ENCODE measurements at regions not wholly inside any gene's neighbourhood (a gene's known extent, or its start where the extent isn't known, plus 50 kb on each side); places are given as distances from the start of the nearest gene placed in this dataset.
A peak's percentile ranks its signal among the peaks of the same experiment; 100 is the strongest.

DNA sequence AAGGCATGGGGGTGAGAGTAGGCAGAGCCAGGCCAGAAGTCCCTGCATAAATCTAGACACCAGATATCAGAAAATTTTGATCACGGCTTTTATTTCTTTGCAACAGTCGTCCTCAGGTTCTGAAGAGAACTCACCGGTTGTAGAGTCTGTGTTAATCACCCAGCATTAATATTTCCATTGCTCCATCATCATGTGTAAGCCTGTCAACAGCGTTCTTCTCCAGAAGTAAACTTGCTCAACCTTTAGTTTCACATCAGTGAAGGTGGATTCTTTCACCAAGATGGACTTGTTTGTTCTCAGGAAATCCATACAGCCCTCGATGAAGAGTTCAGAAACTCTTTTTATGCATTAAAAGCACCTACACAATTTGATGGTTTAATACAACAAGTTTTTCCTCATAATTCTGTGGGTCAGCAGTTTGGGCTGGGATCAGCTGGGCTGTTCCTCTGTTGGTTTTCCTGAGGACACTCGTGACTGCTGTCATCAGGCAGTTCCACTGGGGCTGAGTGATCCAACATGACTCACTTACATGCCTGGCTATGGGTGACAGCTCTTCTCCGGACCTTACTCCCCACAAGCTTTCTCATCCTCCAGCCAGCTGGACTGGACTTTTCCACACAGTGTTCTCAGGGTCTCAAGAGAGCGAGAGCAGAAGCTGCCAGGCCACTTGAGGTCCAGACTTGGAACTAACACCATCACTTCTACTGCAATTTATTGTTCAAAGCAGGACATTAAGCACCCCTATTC, 303.4 kb downstream of the ZNF621 start:
- no peak for DNase-seq

DNA sequence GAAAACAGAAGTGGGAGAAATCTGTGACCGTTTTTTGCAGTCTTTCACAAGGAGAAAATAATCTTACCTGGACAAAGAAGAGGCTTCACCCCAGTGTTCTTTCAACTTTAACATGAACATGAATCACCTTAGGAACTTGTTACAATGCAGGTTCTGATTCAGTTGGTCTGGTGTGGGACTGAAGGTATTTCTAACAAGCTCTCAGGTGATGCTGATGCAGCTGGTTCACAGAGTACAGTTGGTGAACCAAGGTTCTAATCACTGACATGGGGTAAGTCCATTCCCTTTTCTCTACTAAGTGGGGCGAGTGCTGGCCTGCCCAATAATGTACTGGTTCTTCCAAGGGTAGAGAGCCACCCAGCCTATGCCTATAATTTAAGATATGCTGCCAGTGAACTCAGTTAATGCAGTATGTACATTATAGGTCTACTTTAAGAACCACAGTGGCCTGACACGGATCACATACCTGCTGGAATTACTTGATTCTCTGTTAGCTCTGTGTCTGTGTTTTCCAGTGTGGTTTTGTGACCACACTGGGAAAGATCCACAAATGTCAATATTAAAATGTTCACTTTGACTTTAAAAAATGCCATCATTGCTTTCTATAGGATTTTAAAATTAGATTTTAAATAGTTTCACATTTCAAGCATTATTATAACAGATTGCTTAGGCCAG, 304.1 kb downstream of the ZNF621 start:
- no peak for DNase-seq

GRCh38 chr3:40829876-40830275, 305.1 kb downstream of the ZNF621 start:
- DNase-seq, result no peak

GRCh38 chr3:40837300-40837699, 312.5 kb downstream of the ZNF621 start:
- no peak for DNase-seq

DNA sequence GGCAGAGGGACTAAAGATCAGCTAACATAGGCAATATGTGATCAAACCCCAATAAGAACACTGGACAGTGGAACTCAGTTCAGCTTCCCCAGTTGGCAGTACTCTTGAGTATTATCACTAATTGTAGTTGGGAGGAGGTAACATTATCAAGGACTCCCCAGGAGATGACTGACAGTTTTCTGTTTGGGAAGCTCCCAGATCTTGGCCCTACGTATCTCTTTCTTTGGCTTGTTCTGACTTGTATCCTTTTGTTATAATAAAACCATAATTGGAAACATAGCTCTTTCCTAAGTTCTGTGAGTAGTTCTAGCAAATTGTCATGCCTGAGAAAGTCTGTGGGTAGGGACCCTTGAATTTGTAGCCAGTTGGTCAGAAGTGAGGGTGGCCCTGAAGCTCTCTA, 316.4 kb downstream of the ZNF621 start:
- no peak for DNase-seq

GRCh38 chr3:40841570-40842109, 316.9 kb downstream of the ZNF621 start:
- no peak for DNase-seq

DNA sequence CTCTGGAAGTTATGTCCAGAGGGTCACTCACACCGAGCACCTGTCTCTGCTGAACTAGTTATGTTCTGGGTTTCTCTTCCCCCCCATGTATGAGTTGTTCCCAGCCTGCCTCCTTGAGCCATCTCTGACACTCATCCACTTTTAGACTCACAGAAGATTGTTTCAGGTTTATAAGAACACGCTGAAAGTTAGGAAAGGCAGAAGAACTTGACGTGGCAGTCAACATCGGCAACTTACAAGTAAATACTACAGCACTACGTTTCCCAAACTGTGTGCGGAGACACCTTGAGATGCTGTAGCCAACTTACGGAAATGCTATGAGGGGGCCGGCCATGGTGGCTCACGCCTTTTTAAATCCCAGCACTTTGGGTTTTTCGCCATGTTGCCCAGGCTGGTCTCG, 318.0 kb downstream of the ZNF621 start:
- DNase-seq, result no peak

GRCh38 chr3:40843208-40843624, 318.5 kb downstream of the ZNF621 start:
- no peak for DNase-seq

GRCh38 chr3:40843851-40844548, 319.2 kb downstream of the ZNF621 start:
- peak; percentile 2 for DNase-seq

GRCh38 chr3:40844896-40845295, 320.1 kb downstream of the ZNF621 start:
- DNase-seq, result no peak

DNA sequence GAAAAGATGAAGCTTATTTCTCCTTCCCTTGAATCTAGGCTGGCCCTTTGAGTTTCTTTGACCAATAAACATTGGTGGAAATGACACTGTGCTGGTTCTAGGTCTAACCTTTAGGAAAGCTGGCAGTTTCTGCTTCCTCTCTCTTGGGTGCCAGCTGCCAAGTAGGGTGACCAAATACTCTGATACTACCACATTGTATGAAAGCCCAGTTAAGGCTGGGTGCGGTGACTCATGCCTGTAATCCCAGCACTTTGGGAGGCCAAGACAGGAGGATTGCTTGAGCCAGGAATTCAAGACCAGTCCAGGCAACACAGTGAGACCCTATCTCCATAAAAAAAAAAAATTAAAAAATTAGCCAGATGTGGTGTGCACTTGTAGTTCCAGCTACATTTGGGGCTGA, 320.7 kb downstream of the ZNF621 start:
- DNase-seq, result no peak

GRCh38 chr3:40845916-40846315, 321.2 kb downstream of the ZNF621 start:
- DNase-seq, result no peak

GRCh38 chr3:40846451-40846850, 321.7 kb downstream of the ZNF621 start:
- no peak for DNase-seq

DNA sequence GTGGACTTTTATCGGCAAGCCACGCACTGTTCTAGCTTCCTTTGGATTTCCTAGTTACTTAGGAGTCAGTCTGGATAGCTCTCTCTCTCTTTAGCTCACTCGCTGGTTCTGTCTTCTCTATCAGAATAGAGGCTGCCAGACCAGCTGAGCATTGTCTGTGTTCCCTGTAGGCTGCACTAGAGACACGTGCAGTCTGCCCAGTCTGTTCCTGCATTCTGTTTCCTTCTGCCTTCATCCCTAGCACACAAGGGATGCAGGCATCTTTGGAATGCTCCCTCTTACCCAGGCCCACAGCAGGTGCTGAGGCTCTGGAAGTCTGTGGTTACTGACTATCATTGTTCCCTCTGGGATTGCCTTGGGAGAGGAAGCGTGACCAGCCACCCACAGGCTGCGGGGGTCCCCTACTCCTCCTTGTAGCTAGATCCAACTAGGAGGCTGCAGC, 322.8 kb downstream of the ZNF621 start:
- peak; percentile 5 for DNase-seq

- DNase-seq, result no peak
Observed at GRCh38 chr3:40848421-40848820, 323.7 kb downstream of the ZNF621 start.

DNA sequence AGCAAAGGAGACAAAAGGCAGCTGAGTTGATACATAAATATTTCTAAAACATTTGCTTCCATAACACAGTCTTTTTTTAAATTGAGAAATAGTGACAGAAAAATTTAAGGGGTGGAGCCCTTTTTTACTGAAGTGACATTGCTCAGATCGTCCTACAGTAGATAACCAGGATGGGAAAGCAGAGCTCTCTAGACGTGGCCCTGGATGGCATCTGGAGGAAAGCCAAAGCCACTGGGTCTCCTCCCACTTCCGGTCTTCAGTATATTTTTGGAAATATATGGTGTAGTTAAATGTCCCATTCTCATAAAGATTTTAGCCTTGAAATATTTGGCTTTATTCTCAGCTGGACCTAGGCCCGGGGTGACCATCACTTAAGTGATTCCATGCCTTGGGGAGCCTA, 326.1 kb downstream of the ZNF621 start:
- DNase-seq, result peak; percentile 15

- no peak for DNase-seq
Observed at GRCh38 chr3:40851836-40852235, 327.1 kb downstream of the ZNF621 start.

- no peak for DNase-seq
Observed at GRCh38 chr3:40852712-40853111, 328.0 kb downstream of the ZNF621 start.

GRCh38 chr3:40853474-40853873, 328.7 kb downstream of the ZNF621 start:
- DNase-seq, result no peak

- no peak for DNase-seq
Observed at GRCh38 chr3:40855871-40856270, 331.1 kb downstream of the ZNF621 start.

DNA sequence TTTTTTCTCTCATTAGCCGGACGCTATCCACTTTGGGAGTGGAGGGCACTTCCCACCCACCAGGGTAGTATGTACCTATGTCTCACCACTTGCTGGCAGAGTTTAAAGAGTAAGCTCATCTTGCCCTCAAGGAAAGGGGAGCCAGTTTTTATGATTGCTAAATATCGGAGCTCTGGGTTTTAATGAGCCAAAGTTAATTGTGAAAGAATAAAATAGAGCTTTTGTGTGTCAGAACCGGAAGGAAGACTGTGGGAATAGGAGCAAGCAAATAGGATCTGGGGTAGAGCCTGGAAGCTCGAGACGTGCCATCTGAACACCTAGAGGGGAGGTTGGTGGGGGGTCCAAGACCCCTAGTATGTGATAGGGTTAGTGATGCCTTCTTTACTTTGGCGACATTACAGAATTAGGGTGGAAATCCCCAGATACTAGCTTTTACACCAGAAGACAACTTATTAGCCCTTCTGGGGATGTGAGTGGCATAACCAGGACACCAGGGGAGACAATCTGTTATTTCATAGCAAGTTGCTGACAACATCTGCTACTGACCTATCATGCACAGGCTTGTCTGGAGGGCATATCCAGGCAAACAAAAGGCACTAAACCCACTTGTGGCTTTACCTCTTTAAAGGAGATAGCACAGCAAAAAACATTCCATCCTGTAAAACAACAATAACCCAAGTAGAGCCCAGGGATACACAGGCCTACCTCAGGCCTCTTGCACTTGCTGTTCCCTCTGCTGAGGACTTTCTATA, 333.8 kb downstream of the ZNF621 start:
- DNase-seq, result no peak

DNA sequence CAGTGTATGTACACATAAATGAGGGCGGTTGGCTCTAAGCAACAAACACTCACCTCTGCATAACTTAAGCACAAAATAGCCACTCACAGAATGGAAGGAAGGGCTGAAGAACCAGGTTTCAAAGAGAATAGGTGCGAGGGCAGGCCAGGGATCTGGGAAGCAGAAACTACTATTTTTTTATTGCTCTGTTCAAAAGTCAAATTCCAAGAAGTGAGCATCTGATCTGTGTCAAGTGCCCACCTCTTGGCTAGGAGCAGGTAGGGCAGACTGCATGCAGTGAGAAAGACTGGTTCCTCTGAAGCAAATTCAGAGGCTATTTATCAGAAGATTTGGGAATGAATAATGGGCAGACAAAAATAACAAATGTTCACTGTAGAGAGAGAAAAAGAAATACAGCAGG, 336.4 kb upstream of the CTNNB1 start:
- no peak for DNase-seq
